A549 (cell line): ENCODE measurements at regions not wholly inside any gene's neighbourhood (a gene's known extent, or its start where the extent isn't known, plus 50 kb on each side); places are given as distances from the start of the nearest gene placed in this dataset.

ENCODE experiments used
- ATAC-seq, 2 experiments: fragments of 200-7000 bp in 1 of 2; fragments of >200 bp in 1 of 2; cut with Nextera tagmentation in 1 of 2; cut with Tn5 transposase in 1 of 2; 3 replicates each; pipeline versions ENCODE4 v1.8.0 to v1.9.1; 2018 to 2020; ENCODE audit warnings: mild to moderate bottlenecking in 1 of 2, moderate library complexity in 1 of 2
- CTCF ChIA-PET: fragments of 300-600 bp; sonication (Branson Sonifier 250); formaldehyde crosslinking; extraction: SDS; loops from one replicate; lab custom pipeline; 2021; ENCODE audit warnings: antibody characterized with exemption, inconsistent platforms; lab: Yijun Ruan, JAX
- POLR2A ChIA-PET: fragments of 350-600 bp; formaldehyde crosslinking; extraction: SDS; loops from one replicate; lab custom pipeline; 2021; ENCODE audit warnings: antibody characterized with exemption, inconsistent platforms; lab: Yijun Ruan, JAX
- DNase-seq, 2 experiments: peaks; one replicate each; pipeline versions ENCODE4 v3.0.0 to v3.0.0-alpha.2; 2011 to 2016; ENCODE audit warnings: low read depth in 1 of 2, low spot score in 1 of 2
- FAIRE-seq: peaks from 2 replicates; lab custom pipeline; 2011; peaks lifted over from hg19 to GRCh38; lab: Jason Lieb, UNC
- H3K27ac ChIP-seq, 2 experiments: fragments of >200 bp; sonication (Bioruptor Twin); formaldehyde crosslinking; 3 replicates each; pipeline ENCODE4 v1.5.1; 2016 to 2017
- H3K4me1 ChIP-seq: fragments of >200 bp; sonication (Bioruptor Twin); formaldehyde crosslinking; 3 replicates; pipeline ENCODE4 v1.6.1; 2016
- H3K4me2 ChIP-seq: fragments of >200 bp; sonication (Bioruptor Twin); formaldehyde crosslinking; 3 replicates; pipeline ENCODE4 v1.6.1; 2016
- H3K4me3 ChIP-seq: fragments of >200 bp; sonication (Bioruptor Twin); formaldehyde crosslinking; 3 replicates; pipeline ENCODE4 v1.5.1; 2016
- H3K9me3 ChIP-seq: fragments of >200 bp; sonication (Bioruptor Twin); formaldehyde crosslinking; 3 replicates; pipeline ENCODE4 v1.6.1; 2016
- CBX2 ChIP-seq: fragments of 200-600 bp; sonication (generic); IDR thresholded peaks from 2 replicates; pipeline ENCODE4 v1.6.1; 2016; ENCODE audit warnings: low read depth, mild to moderate bottlenecking, borderline replicate concordance
- CBX8 ChIP-seq: fragments of 200-600 bp; sonication (generic); IDR thresholded peaks from 2 replicates; pipeline ENCODE4 v1.6.1; 2016
- CEBPB ChIP-seq, 2 experiments: fragments of >200 bp in 1 of 2; sonication (Bioruptor Twin) in 1 of 2; formaldehyde crosslinking in 1 of 2; IDR thresholded peaks; 2 replicates each; pipeline ENCODE4 v1.6.1; 2012 to 2016
- CHD4 ChIP-seq: fragments of 200-600 bp; sonication (generic); IDR thresholded peaks from 2 replicates; pipeline ENCODE4 v1.6.1; 2016; ENCODE audit warnings: antibody characterized with exemption, mild to moderate bottlenecking, borderline replicate concordance
- ELK1 ChIP-seq: fragments of 150-350 bp; IDR thresholded peaks from 2 replicates; pipeline ENCODE4 v1.6.1; 2014; ENCODE audit warnings: low read depth, mild to moderate bottlenecking, low read length
- EP300 ChIP-seq, 2 experiments: fragments of >200 bp; sonication (Bioruptor Twin); formaldehyde crosslinking; IDR thresholded peaks; 2 replicates in 1 of 2; 3 replicates in 1 of 2; pipeline ENCODE4 v1.6.1; 2016 to 2017
- ESRRA ChIP-seq: fragments of 150-350 bp; IDR thresholded peaks from 2 replicates; pipeline ENCODE4 v1.6.1; 2014; ENCODE audit warnings: mild to moderate bottlenecking, low read length, borderline replicate concordance
- FOSL2 ChIP-seq, 2 experiments: fragments of 450-650 bp in 1 of 2; fragments of >200 bp in 1 of 2; sonication (Bioruptor Twin) in 1 of 2; formaldehyde crosslinking; IDR thresholded peaks; 2 replicates each; pipeline versions ENCODE4 v1.5.0 to v1.6.1; 2016 to 2020; ENCODE audit warnings: mild to moderate bottlenecking in 1 of 2, moderate library complexity in 1 of 2
- GATA3 ChIP-seq: IDR thresholded peaks from 2 replicates; pipeline ENCODE4 v1.6.1; 2012; ENCODE audit warnings: borderline replicate concordance
- HOXA7 ChIP-seq: fragments of 250-450 bp; sonication (Bioruptor Pico); IDR thresholded peaks from 2 replicates; pipeline ENCODE4 v1.5.0; 2020; ENCODE audit warnings: mild to moderate bottlenecking, moderate library complexity
- HOXB5 ChIP-seq: fragments of 250-450 bp; sonication (Bioruptor Pico); IDR thresholded peaks from 2 replicates; pipeline ENCODE4 v1.5.0; 2020; ENCODE audit warnings: mild to moderate bottlenecking, moderate library complexity
- JUN ChIP-seq, 2 experiments: fragments of >200 bp; sonication (Bioruptor Twin); formaldehyde crosslinking; IDR thresholded peaks; 2 replicates in 1 of 2; 3 replicates in 1 of 2; pipeline ENCODE4 v1.6.1; 2016 to 2017
- JUNB ChIP-seq: fragments of >200 bp; sonication (Bioruptor Twin); formaldehyde crosslinking; IDR thresholded peaks from 2 replicates; pipeline ENCODE4 v1.6.1; 2016
- MYC ChIP-seq: IDR thresholded peaks from 2 replicates; pipeline ENCODE4 v1.6.1; 2012; ENCODE audit warnings: mild to moderate bottlenecking, inconsistent platforms, low read length, improper control_type of control experiment, borderline replicate concordance
- NR3C1 ChIP-seq: fragments of >200 bp; sonication (Bioruptor Twin); formaldehyde crosslinking; IDR thresholded peaks from 3 replicates; pipeline ENCODE4 v1.6.1; 2017
- PBX3 ChIP-seq: IDR thresholded peaks from 2 replicates; pipeline ENCODE4 v1.6.1; 2012
- RAD21 ChIP-seq, 2 experiments: fragments of >200 bp in 1 of 2; sonication (Bioruptor Twin) in 1 of 2; formaldehyde crosslinking in 1 of 2; IDR thresholded peaks in 1 of 2; conservative IDR thresholded peaks in 1 of 2; 2 replicates in 1 of 2; 3 replicates in 1 of 2; pipeline ENCODE4 v1.6.1; 2012 to 2018; ENCODE audit warnings: inconsistent platforms in 1 of 2
- RARB ChIP-seq: fragments of 250-450 bp; sonication (Bioruptor Pico); IDR thresholded peaks from 2 replicates; pipeline ENCODE4 v1.8.0; 2021; ENCODE audit warnings: mild to moderate bottlenecking, moderate library complexity
- RNF2 ChIP-seq: fragments of 200-600 bp; sonication (generic); IDR thresholded peaks from 2 replicates; pipeline ENCODE4 v1.6.1; 2016; ENCODE audit warnings: low read depth, mild to moderate bottlenecking, antibody characterized with exemption, moderate library complexity, borderline replicate concordance
- SMC3 ChIP-seq: fragments of >200 bp; sonication (Bioruptor Twin); formaldehyde crosslinking; IDR thresholded peaks from 3 replicates; pipeline ENCODE4 v1.6.1; 2018; ENCODE audit warnings: inconsistent platforms
- TP53 ChIP-seq: fragments of 250-450 bp; sonication (Bioruptor Pico); IDR thresholded peaks from 2 replicates; pipeline ENCODE4 v1.5.0; 2021; ENCODE audit warnings: mild to moderate bottlenecking, moderate library complexity
- ZNF302 ChIP-seq: fragments of 250-450 bp; sonication (Bioruptor Pico); IDR thresholded peaks from 2 replicates; pipeline ENCODE4 v1.9.0; 2021; ENCODE audit warnings: inconsistent platforms, mild to moderate bottlenecking, moderate library complexity
- ZSCAN20 ChIP-seq: fragments of 250-450 bp; sonication (Bioruptor Pico); IDR thresholded peaks from 2 replicates; pipeline ENCODE4 v1.8.0; 2022; ENCODE audit warnings: mild to moderate bottlenecking, moderate library complexity
- WGBS: methylation state at CpG from one replicate; pipeline ENCODE4 v1.1.6; 2017; ENCODE audit errors: missing lambda C conversion rate; 5-methylcytosine and 5-hydroxymethylcytosine counted together
- TF ChIP-seq, protein P1 (sequence below): fragments of 250-450 bp; sonication (Bioruptor Pico); IDR thresholded peaks from 2 replicates; pipeline ENCODE4 v1.5.0; 2021; ENCODE audit warnings: mild to moderate bottlenecking, moderate library complexity, borderline replicate concordance
- TF ChIP-seq, protein P2 (sequence below): IDR thresholded peaks from 2 replicates; pipeline ENCODE4 v1.6.1; 2012
- TF ChIP-seq, protein P3 (sequence below): fragments of 450-650 bp; IDR thresholded peaks from 2 replicates; pipeline ENCODE4 v1.6.1; 2014; ENCODE audit warnings: antibody characterized with exemption
- TF ChIP-seq, protein P4 (sequence below): IDR thresholded peaks from 2 replicates; pipeline ENCODE4 v1.6.1; 2012; ENCODE audit warnings: low read depth, borderline replicate concordance

DNA sequence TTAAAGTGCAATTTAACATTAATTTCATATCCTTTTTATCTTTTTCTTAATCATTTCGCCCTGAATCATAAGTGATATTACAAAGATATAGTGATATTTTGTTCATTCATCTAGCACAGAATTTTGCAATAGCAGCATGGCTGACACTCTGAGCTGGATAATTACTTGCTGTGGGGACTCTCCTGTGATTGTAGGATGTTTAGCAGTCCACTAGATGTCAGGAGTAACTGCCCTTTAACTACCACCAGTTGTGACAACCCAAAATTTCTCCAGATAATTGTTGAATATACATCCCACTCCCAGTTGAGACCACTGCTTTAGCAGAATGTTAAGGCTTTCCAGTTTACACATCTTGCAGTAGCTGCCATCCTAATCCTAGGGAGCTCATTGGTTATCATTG, 196.8 kb upstream of the MBNL1 start (continued):
- TF ChIP-seq, protein P1, sequence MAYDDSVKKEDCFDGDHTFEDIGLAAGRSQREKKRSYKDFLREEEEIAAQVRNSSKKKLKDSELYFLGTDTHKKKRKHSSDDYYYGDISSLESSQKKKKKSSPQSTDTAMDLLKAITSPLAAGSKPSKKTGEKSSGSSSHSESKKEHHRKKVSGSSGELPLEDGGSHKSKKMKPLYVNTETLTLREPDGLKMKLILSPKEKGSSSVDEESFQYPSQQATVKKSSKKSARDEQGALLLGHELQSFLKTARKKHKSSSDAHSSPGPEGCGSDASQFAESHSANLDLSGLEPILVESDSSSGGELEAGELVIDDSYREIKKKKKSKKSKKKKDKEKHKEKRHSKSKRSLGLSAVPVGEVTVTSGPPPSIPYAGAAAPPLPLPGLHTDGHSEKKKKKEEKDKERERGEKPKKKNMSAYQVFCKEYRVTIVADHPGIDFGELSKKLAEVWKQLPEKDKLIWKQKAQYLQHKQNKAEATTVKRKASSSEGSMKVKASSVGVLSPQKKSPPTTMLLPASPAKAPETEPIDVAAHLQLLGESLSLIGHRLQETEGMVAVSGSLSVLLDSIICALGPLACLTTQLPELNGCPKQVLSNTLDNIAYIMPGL (CRISPR knock-in tag) = no peak
- TF ChIP-seq SMC3 (peak; percentile 22; the same call in 1 of the 3 replicates), RAD21 (conservative IDR thresholded peaks at IDR 0.05 in 1 of 2, IDR thresholded peaks at IDR 0.05 in 1 of 2) (peak; percentile 38 to 48), GATA3 (no peak), CEBPB (IDR thresholded peaks at IDR 0.05) (peak in 1 of 2 experiments; percentile 41; a peak in 1 of 4 replicates)
- TF ChIP-seq, all 56 proteins: peak for 4

DNA sequence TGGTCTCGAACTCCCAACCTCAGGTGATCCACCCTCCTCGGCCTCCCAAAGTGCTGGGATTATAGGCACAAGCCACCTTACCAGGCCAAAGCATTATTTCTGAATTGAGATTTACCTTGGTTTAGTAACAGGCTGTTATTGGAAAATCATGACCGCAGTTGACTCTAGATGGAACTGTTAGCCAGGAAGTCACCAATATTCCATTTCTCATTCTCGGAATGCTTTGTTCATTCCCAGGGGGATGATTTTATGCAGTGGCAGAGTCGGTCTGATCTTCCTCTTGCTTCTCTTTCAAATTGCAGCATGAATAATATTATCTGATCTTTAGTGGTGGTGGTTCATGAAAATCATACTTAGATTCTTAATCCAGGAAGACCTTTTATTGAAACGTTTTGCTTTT, 195.5 kb upstream of the MBNL1 start:
- H3K27ac ChIP-seq = no peak overlapping the region
- no peak for FAIRE-seq
- no peak overlapping the region for H3K4me2 ChIP-seq
- POLR2A ChIA-PET = no interaction called here
- TF ChIP-seq RAD21 (conservative IDR thresholded peaks at IDR 0.05 in 1 of 2, IDR thresholded peaks at IDR 0.05 in 1 of 2) = peak; percentile 23 to 27; a peak in 1 of 5 replicates
- TF ChIP-seq ZSCAN20 (CRISPR knock-in tag) = no peak
- no peak for TF ChIP-seq JUN (IDR thresholded peaks at IDR 0.05)
- TF ChIP-seq ELK1 = no peak
- TF ChIP-seq, all 56 proteins: peak for 1
- no peak for DNase-seq
- Histone ChIP-seq H3K4me3 (no peak overlapping the region), H3K9me3 (peaks cover 12% of the 10 kb centered on the region; the same call in 2 of the 3 replicates), H3K4me1 (no peaks in the 10 kb centered on the region)
- no peak for ATAC-seq
- CTCF ChIA-PET = interaction anchor here (1.9 kb wide), 1 partner anchor 12 kb away, joined by 5 read pairs; no protein-coding TSS in a partner anchor
- WGBS = 65% methylated on average over 6 of the region's 6 CpGs

- DNase-seq = no peak
These were observed 192.6 kb upstream of the MBNL1 start for GRCh38 chr3:152076148-152076547.

DNA sequence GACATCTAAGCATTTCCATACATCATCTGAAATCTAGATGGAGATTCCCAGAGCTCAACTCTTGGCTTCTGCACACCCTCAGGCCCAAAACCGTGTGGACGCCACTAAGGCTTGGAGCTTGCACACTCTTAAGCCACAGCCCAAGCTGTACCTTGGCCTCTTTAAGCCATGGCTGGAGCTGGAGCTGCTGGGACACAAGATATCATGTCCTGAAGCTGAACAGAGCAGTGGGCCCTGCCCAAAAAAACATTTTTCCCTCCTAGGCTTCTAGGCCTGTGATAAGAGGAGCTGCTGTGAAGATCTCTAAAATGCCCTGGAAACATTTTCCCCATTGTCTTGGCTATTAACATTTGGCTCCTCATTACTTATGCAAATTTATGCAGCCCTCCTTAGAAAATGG, 188.7 kb upstream of the MBNL1 start:
- no peak overlapping the region for H3K4me3 ChIP-seq
- H3K9me3 ChIP-seq = no peaks in the 10 kb centered on the region
- CTCF ChIA-PET = no interaction called here
- 93% methylated on average over 2 of the region's 2 CpGs for WGBS
- H3K4me1 ChIP-seq = no peaks in the 10 kb centered on the region
- DNase-seq (no peak), FAIRE-seq (no peak), ATAC-seq (no peak)
- no peak overlapping the region for H3K27ac ChIP-seq
- H3K4me2 ChIP-seq = no peak overlapping the region
- POLR2A ChIA-PET = no interaction called here
- TF ChIP-seq, protein P2, sequence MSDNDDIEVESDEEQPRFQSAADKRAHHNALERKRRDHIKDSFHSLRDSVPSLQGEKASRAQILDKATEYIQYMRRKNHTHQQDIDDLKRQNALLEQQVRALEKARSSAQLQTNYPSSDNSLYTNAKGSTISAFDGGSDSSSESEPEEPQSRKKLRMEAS = no peak
- no peak for TF ChIP-seq RNF2
- TF ChIP-seq RAD21 (conservative IDR thresholded peaks at IDR 0.05 in 1 of 2, IDR thresholded peaks at IDR 0.05 in 1 of 2) = no peak
- no peak for TF ChIP-seq FOSL2 (IDR thresholded peaks at IDR 0.05)
- no peak for TF ChIP-seq FOSL2 (CRISPR knock-in tag; IDR thresholded peaks at IDR 0.05)
- TF ChIP-seq RARB (CRISPR knock-in tag) = no peak
- no peak for TF ChIP-seq CBX8
- no peak for TF ChIP-seq ZNF302
- TF ChIP-seq, protein P3, sequence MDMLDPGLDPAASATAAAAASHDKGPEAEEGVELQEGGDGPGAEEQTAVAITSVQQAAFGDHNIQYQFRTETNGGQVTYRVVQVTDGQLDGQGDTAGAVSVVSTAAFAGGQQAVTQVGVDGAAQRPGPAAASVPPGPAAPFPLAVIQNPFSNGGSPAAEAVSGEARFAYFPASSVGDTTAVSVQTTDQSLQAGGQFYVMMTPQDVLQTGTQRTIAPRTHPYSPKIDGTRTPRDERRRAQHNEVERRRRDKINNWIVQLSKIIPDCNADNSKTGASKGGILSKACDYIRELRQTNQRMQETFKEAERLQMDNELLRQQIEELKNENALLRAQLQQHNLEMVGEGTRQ = no peak
- no peak for TF ChIP-seq EP300 (IDR thresholded peaks at IDR 0.05)
- TF ChIP-seq CBX2 = no peak
- TF ChIP-seq CEBPB (IDR thresholded peaks at IDR 0.05) = no peak
- no peak for TF ChIP-seq ESRRA
- TF ChIP-seq MYC = no peak
- TF ChIP-seq NR3C1 = no peak
- no peak for TF ChIP-seq HOXA7 (CRISPR knock-in tag)
- TF ChIP-seq, protein P4, sequence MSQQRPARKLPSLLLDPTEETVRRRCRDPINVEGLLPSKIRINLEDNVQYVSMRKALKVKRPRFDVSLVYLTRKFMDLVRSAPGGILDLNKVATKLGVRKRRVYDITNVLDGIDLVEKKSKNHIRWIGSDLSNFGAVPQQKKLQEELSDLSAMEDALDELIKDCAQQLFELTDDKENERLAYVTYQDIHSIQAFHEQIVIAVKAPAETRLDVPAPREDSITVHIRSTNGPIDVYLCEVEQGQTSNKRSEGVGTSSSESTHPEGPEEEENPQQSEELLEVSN = no peak
- no peak for TF ChIP-seq TP53

More at GRCh38 chr3:152076148-152076547, 192.6 kb upstream of the MBNL1 start:
- Histone ChIP-seq H3K27ac (no peak overlapping the region), H3K4me1 (no peaks in the 10 kb centered on the region), H3K9me3 (no peaks in the 10 kb centered on the region), H3K4me3 (no peak overlapping the region), H3K4me2 (no peak overlapping the region)
- ChIA-PET POLR2A (no interaction called here), CTCF (no interaction called here)
- FAIRE-seq = no peak
- ATAC-seq = no peak
- 47% methylated on average over 2 of the region's 2 CpGs for WGBS
- TF ChIP-seq NR3C1 (no peak), PBX3 (no peak), JUNB (no peak), CHD4 (no peak), HOXB5 (CRISPR knock-in tag) (no peak), TP53 (no peak)
